ENCODE measurements at regions not wholly inside any gene's neighbourhood (a gene's known extent, or its start where the extent isn't known, plus 50 kb on each side); places are given as distances from the start of the nearest gene placed in this dataset.
"Not testable (repeated sequence)": the region's sequence is repeated elsewhere in the genome, so short reads cannot be mapped to it uniquely, and the experiment has no call there.

GRCh38 chr4:22635182-22635549 is 57.6 kb upstream of the GBA3 start:
- TF ChIP-seq CTCF (IDR thresholded peaks at IDR 0.05; ENCODE audit: low read length); EZH2 (optimal IDR thresholded peaks at IDR 0.05; ENCODE audit: low read depth, low read length): not testable (repeated sequence)
